PC-9 (cell line): ENCODE measurements at regions not wholly inside any gene's neighbourhood (a gene's known extent, or its start where the extent isn't known, plus 50 kb on each side); places are given as distances from the start of the nearest gene placed in this dataset.

Experiments
- CTCF ChIP-seq: fragments of 200-600 bp; sonication (generic); conservative IDR thresholded peaks from 2 replicates; pipeline ENCODE4 v1.6.1; 2017; ENCODE audit warnings: mixed run types, antibody characterized with exemption, mild to moderate bottlenecking, moderate library complexity
- EZH2 ChIP-seq: fragments of 200-600 bp; sonication (generic); IDR thresholded peaks from 2 replicates; pipeline ENCODE4 v1.8.0; 2017; ENCODE audit warnings: antibody characterized with exemption, low read depth

DNA sequence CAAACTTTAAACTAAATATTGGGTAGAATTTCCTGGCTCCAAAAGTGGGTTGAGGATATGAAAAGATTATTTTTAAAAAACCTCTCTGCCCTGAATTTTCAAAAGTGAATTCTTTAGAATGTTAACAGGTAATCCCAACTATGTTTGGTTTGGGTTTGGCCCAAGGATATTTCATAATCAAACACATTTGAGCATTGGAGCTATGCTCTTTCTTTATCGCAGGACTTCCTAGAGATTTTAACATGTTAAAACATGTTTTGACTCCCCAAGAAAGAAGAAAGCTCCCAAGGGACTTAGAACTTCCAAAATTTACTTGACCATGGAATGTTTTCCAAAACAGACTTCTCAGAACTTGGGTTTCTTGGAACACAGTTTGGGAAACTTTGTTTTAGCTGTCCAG lies 75.6 kb upstream of the SYNPR start:
- TF ChIP-seq EZH2 (no peak), CTCF (no peak)
